ENCODE measurements at regions not wholly inside any gene's neighbourhood (a gene's known extent, or its start where the extent isn't known, plus 50 kb on each side); places are given as distances from the start of the nearest gene placed in this dataset.
A peak's percentile ranks its signal among the peaks of the same experiment; 100 is the strongest.

DNA sequence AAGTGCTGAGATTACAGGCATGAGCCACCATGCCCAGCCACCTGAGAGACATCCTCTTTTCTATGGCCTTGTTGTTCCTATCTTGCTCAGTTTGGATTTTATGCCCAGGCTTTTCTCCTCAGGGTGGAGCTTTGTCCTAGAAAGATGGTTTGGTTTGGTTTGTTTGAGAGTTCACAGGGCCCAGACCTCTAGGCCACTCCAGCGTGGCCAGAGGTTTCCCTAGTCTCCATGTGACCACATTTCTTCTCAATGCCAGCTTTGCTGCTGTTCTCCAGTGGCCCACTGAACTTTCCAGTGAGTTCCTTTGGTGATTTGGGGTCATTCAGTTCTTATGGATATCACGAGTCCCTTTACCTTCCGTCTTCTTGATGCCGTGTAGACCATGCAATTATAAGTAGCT, 92.6 kb upstream of the SERBP1 start:
- peaks cover 3% of the 10 kb centered on the region for H3K27me3 ChIP-seq
- H3K9me3 ChIP-seq (ENCODE audit: low read depth), result no peaks in the 10 kb centered on the region
- DNase-seq (ENCODE audit: low read depth in 1 of 2, low spot score in 1 of 2), result no peak
- H3K27ac ChIP-seq, result no peak overlapping the region
- no peak for TF ChIP-seq CTCF (IDR thresholded peaks at IDR 0.05; ENCODE audit: low read depth, low read length)
- no peaks in the 10 kb centered on the region for H3K4me1 ChIP-seq (ENCODE audit: low read depth)
- no peaks in the 10 kb centered on the region for H3K36me3 ChIP-seq
- H3K4me3 ChIP-seq, result no peak overlapping the region

DNA sequence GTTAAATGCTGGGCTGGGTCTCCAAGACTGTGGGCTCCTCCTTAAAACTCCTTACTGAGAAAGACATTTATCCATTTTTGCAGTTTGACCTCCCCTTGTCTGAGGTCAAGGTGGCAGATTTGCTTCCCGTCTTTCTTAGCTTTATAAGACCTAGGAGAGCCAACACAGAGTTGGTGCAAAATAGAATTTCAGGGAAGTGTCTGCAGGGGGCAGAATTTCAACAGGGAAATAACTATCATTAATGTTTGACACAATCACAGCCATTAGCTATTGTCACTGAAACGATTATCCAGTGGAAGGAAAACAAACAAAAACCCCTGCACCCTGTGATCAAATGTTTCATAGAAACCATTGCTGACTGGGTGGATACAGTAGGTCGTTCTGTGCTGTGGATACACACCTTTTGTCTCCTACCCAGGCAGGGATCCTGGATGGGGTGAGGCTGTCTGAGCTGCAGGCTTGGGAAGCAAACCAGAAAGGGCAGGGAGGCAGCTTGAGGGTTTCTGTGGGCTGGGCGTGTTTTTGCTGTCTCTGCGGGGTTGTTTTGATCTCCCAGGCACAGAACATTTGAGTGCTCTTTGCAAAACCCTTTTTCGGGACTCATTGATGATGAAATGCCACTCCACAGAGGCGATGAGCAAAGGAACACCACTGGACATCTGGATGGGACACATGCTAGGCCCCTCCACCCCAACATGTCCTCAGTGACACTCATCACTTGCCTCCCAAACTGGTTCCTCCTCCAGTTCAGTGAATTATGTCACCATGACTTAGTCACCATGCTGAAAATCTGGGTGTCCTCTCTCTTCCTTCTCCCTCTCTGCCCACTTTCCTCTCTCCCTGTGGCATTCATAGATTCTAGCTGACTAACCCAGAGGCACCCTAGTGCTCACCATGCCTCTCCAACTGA, 94.2 kb upstream of the SERBP1 start:
- TF ChIP-seq CTCF (IDR thresholded peaks at IDR 0.05; ENCODE audit: low read depth, low read length), result peak; percentile 25
- Histone ChIP-seq H3K4me3 (no peak overlapping the region), H3K9me3 (ENCODE audit: low read depth) (no peaks in the 10 kb centered on the region), H3K27me3 (peaks cover 3% of the 10 kb centered on the region), H3K36me3 (no peaks in the 10 kb centered on the region), H3K4me1 (ENCODE audit: low read depth) (no peaks in the 10 kb centered on the region), H3K27ac (no peak overlapping the region)
- DNase-seq (ENCODE audit: low read depth in 1 of 2, low spot score in 1 of 2), result no peak

DNA sequence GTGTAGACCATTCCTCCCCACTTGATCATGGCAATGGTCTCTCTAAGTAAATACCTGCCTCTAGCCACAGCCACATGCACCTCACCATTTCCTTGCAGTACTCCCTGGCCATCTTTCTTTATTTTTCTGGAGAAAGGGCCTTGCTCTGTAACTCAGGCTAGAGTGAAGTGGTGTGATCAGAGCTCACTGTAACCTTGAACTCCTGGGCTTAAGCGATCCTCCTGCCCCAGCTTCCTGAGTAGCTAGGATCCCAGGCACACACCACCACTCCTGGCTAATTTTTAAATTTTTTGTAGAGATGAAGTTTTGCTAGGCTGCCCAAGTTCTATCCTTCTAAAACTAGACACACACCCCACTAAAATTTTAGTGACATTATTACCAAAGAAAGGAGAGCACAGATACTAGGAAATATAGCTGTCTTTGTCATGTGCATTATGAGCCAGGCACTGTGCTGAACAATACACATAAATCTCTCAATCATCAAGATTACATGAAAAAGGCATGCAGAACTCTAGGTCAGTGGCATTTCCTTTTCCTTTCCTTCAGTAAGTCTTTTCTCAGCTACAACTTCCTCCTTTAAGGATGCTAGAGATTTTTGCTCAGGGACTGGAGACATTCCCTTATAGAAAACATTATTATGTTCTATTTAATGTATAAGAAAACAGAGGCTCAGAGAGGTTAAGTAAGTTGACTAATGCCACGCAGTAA, 95.0 kb upstream of the SERBP1 start:
- Histone ChIP-seq H3K27me3 (peaks cover 3% of the 10 kb centered on the region), H3K36me3 (no peaks in the 10 kb centered on the region), H3K27ac (no peak overlapping the region), H3K4me3 (no peak overlapping the region), H3K4me1 (ENCODE audit: low read depth) (no peaks in the 10 kb centered on the region), H3K9me3 (ENCODE audit: low read depth) (no peaks in the 10 kb centered on the region)
- DNase-seq (ENCODE audit: low read depth in 1 of 2, low spot score in 1 of 2), result no peak
- no peak for TF ChIP-seq CTCF (IDR thresholded peaks at IDR 0.05; ENCODE audit: low read depth, low read length)

- H3K36me3 ChIP-seq, result no peaks in the 10 kb centered on the region
- no peak for TF ChIP-seq CTCF (IDR thresholded peaks at IDR 0.05; ENCODE audit: low read depth, low read length)
These were observed 97.9 kb upstream of the SERBP1 start for GRCh38 chr1:67528141-67528540.

DNA sequence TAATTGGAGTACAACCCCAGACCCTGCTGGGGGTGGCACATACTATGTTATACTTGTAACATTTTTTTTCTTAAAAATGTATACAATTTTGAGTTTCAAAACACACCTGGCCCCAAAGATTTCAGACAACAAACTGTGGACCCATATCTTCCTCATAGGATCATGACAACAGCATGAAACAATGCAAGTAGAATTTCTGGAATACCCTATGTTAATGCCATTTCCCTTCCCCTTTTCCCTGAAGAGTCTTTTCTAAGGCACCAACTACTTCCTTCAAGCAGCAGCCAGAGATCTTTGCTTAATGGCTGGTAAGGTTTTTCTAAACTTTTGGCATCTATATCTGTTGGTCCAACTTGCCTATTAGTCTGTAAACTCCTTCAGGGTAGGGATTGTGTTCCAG, 99.9 kb upstream of the SERBP1 start:
- Histone ChIP-seq H3K27me3 (no peaks in the 10 kb centered on the region), H3K36me3 (no peaks in the 10 kb centered on the region), H3K4me3 (no peak overlapping the region), H3K9me3 (ENCODE audit: low read depth) (no peaks in the 10 kb centered on the region), H3K4me1 (ENCODE audit: low read depth) (peaks cover 7% of the 10 kb centered on the region), H3K27ac (no peak overlapping the region)
- no peak for DNase-seq (ENCODE audit: low read depth in 1 of 2, low spot score in 1 of 2)
- TF ChIP-seq CTCF (IDR thresholded peaks at IDR 0.05; ENCODE audit: low read depth, low read length), result no peak

More at GRCh38 chr1:67528141-67528540, 97.9 kb upstream of the SERBP1 start:
- Histone ChIP-seq H3K27me3 (no peaks in the 10 kb centered on the region), H3K4me1 (ENCODE audit: low read depth) (no peaks in the 10 kb centered on the region), H3K27ac (no peak overlapping the region), H3K9me3 (ENCODE audit: low read depth) (no peaks in the 10 kb centered on the region), H3K4me3 (no peak overlapping the region)
- no peak for DNase-seq (ENCODE audit: low read depth in 1 of 2, low spot score in 1 of 2)
